Fibroblast of villous mesenchyme (primary cell): ENCODE measurements at regions not wholly inside any gene's neighbourhood (a gene's known extent, or its start where the extent isn't known, plus 50 kb on each side); places are given as distances from the start of the nearest gene placed in this dataset.

Experiments used
- DNase-seq: peaks from one replicate; pipeline ENCODE4 v3.0.0-alpha.2; 2010; ENCODE audit warnings: low read depth
- H3K4me3 ChIP-seq: 2 replicates; pipeline ENCODE4 v1.5.1; 2011; ENCODE audit warnings: low read depth, mild to moderate bottlenecking, low read length
- TF ChIP-seq, protein P1 (sequence below): IDR thresholded peaks from 2 replicates; pipeline ENCODE4 v1.5.1; 2012; ENCODE audit warnings: low read depth, mild to moderate bottlenecking, low read length; ENCODE audit not compliant: insufficient read depth

DNA sequence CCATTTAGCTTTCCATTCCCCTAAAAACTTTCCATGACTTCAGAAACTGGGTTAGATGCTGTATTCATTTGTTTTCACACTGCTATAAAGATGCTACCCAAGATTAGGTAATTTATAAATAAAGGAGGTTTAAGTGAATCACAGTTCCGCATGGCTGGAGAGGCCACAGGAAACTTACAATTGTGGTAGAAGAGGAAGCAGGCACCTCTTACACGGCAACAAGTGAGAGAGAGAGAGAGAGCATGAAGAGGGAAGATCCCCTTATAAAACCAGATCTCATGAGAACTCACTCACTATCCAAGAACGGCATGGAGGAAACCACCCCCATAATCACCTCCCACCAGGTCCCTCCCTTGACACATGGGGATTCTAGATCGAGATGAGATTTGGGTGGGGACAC lies 336.8 kb downstream of the TFEC start:
- no peak overlapping the region for H3K4me3 ChIP-seq
- peak; percentile 13 for DNase-seq

DNA sequence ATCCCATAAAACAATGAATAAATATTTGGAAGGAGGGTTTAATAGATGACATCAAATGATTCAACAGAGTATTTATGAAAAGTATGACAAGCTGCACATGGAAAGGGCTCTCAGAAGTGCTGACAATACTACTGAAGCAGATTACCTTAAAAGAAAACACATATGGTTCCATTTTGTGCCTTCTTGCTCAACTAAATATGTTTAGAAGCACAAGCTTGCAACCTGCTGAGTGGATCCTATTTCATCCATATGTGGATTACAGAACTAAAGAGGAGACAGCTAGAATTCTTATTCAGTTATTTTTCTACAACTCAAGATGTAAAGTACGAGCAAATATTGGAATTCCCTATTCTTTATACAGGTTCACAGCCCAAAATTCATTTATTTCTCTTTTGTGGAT lies 340.6 kb downstream of the TFEC start:
- no peak for DNase-seq
- TF ChIP-seq, protein P1, sequence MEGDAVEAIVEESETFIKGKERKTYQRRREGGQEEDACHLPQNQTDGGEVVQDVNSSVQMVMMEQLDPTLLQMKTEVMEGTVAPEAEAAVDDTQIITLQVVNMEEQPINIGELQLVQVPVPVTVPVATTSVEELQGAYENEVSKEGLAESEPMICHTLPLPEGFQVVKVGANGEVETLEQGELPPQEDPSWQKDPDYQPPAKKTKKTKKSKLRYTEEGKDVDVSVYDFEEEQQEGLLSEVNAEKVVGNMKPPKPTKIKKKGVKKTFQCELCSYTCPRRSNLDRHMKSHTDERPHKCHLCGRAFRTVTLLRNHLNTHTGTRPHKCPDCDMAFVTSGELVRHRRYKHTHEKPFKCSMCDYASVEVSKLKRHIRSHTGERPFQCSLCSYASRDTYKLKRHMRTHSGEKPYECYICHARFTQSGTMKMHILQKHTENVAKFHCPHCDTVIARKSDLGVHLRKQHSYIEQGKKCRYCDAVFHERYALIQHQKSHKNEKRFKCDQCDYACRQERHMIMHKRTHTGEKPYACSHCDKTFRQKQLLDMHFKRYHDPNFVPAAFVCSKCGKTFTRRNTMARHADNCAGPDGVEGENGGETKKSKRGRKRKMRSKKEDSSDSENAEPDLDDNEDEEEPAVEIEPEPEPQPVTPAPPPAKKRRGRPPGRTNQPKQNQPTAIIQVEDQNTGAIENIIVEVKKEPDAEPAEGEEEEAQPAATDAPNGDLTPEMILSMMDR, result no peak
- H3K4me3 ChIP-seq, result no peak overlapping the region

More for the DNA sequence above, 336.8 kb downstream of the TFEC start:
- TF ChIP-seq, protein P1, result no peak

DNA sequence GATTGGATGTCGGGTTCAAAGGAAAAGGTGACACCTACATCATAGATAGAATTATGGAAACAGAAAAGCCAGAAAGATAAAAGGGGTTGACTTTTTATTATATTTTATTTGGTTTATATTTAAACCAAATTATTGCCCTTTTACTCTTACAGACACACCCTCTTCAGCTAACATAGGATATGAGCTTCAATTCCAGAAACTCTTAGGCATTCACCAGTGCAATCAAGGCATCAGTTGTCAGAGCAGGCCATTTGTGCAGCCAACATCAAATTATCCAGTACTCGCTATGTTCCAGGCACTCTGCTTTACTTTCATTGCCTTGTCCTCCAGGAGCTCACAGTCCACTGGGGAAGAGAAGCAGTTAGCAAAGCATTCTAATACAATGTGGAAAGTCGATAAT lies 347.5 kb downstream of the TFEC start:
- TF ChIP-seq, protein P1, result no peak
- no peak for DNase-seq
- H3K4me3 ChIP-seq, result no peak overlapping the region

DNA sequence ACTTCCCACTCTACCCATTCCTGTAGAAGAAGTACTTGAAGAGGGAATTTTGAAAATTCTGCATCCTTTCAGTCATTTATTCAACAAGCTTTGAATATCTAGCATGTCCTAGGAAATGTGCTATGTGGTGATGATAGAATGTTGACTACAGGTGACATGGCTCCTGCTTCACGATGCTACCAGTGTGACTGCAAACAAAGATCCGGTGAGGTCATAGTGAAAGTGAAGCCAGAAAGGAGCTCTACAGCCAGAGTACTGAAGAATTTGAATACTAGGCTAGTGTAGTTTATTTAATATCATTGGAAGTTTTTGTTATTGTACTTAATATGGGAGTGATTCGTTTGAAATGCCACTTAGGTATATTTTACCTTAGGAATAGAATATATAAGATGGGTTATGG lies 348.1 kb downstream of the TFEC start:
- DNase-seq, result no peak
- TF ChIP-seq, protein P1, result no peak
- H3K4me3 ChIP-seq, result no peak overlapping the region

DNA sequence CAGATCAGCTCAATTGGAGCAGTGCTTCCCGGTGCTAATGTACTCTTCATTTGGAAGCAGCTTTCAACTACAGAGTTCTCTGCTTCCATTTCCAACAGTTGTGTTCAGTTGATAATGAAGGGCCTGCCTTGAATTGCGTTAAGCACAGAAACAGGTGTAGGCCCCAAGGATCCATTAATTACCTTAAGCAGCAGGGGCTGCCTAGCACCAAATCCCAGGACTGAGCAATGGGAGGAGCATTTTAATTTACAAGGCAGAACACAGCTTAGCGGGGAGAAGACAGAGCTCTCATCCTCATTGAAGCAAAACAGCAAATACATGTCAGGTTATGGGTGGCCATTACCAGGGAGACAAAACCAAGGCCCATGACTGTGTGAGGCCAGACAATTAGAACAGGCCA lies 349.6 kb downstream of the TFEC start:
- no peak overlapping the region for H3K4me3 ChIP-seq
- TF ChIP-seq, protein P1, result no peak
- no peak for DNase-seq

DNA sequence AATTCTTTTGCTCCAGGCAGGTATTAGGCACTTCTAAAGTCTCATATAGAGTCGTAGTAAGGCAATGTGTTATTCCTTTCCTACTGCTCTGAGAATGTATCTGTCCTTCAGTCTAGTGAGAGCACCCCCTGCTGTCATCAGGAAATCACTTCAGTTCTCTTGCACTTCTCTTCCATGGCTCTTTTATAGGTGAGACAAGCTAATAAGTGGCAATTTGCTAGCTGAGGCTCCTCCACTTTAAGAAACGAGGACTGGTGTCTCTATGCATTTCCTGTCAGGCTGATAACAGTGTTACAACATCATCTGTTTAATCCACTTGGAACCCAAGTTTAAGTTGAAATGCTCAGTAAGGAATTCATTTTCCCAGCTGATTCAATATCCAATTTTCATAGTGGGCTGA lies 350.6 kb downstream of the TFEC start:
- DNase-seq, result peak; percentile 64
- TF ChIP-seq, protein P1, result peak; percentile 68
- H3K4me3 ChIP-seq, result no peak overlapping the region

DNA sequence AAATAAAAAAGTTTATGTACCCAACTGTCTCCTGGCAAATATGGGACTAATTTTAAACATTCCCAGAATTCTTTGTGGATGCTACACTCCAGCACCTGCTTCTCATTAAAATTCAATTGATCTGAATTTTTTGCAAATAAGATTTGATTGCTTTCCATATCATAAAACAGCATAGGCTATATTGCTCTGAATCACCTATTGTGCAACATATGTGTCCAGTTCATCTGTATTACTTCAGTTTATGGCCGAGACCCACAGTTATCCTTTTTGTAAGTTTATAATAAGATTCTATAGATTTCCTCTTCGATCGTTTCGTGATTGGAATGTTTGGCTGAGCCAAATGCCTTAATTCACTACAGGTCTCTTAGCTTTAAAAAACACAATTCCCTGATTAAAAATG lies 351.1 kb downstream of the TFEC start:
- TF ChIP-seq, protein P1, result no peak
- no peak overlapping the region for H3K4me3 ChIP-seq
- DNase-seq, result peak; percentile 10
